NOMO-1 treated with DMSO at 0.1 percent for 48 hours (cell line): ENCODE measurements at regions not wholly inside any gene's neighbourhood (a gene's known extent, or its start where the extent isn't known, plus 50 kb on each side); places are given as distances from the start of the nearest gene placed in this dataset.
"Not testable (repeated sequence)": the region's sequence is repeated elsewhere in the genome, so short reads cannot be mapped to it uniquely, and the experiment has no call there.

Experiments
- DNase-seq: peaks from one replicate; lab custom pipeline; 2025; ENCODE audit not compliant: unreplicated experiment; lab: John Stamatoyannopoulos, UW

GRCh38 chr12:67893022-67893580 is 96.1 kb upstream of the IFNG-AS1 start:
- no peak for DNase-seq

- not testable (repeated sequence) for DNase-seq
Measured at GRCh38 chr12:67900418-67900817, 88.8 kb upstream of the IFNG-AS1 start.

- no peak for DNase-seq
Measured at GRCh38 chr12:67909091-67909531, 80.1 kb upstream of the IFNG-AS1 start.

GRCh38 chr12:67909681-67910080 is 79.6 kb upstream of the IFNG-AS1 start:
- DNase-seq, result no peak

- DNase-seq, result no peak
Measured at GRCh38 chr12:67910360-67911274, 78.6 kb upstream of the IFNG-AS1 start.

GRCh38 chr12:67911275-67911600 is 78.0 kb upstream of the IFNG-AS1 start:
- DNase-seq, result no peak

- no peak for DNase-seq
Measured at GRCh38 chr12:67911789-67912188, 77.5 kb upstream of the IFNG-AS1 start.

- no peak for DNase-seq
Measured at GRCh38 chr12:67915335-67915851, 73.9 kb upstream of the IFNG-AS1 start.

GRCh38 chr12:67916266-67916970 is 72.8 kb upstream of the IFNG-AS1 start:
- no peak for DNase-seq

GRCh38 chr12:67917811-67918210 is 71.4 kb upstream of the IFNG-AS1 start:
- DNase-seq, result no peak

- no peak for DNase-seq
Measured at GRCh38 chr12:67918441-67918840, 70.8 kb upstream of the IFNG-AS1 start.

- no peak for DNase-seq
Measured at GRCh38 chr12:67919406-67919805, 69.8 kb upstream of the IFNG-AS1 start.

- DNase-seq, result no peak
Measured at GRCh38 chr12:67920413-67920812, 68.8 kb upstream of the IFNG-AS1 start.

- no peak for DNase-seq
Measured at GRCh38 chr12:67921286-67921685, 68.0 kb upstream of the IFNG-AS1 start.

- DNase-seq, result no peak
Measured at GRCh38 chr12:67922245-67922644, 67.0 kb upstream of the IFNG-AS1 start.

GRCh38 chr12:67925077-67925476 is 64.2 kb upstream of the IFNG-AS1 start:
- DNase-seq, result no peak

GRCh38 chr12:67925552-67925951 is 63.7 kb upstream of the IFNG-AS1 start:
- no peak for DNase-seq

GRCh38 chr12:67926063-67926462 is 63.2 kb upstream of the IFNG-AS1 start:
- DNase-seq, result no peak

- DNase-seq, result no peak
Measured at GRCh38 chr12:67927324-67927723, 61.9 kb upstream of the IFNG-AS1 start.

GRCh38 chr12:67927815-67928214 is 61.4 kb upstream of the IFNG-AS1 start:
- no peak for DNase-seq

- no peak for DNase-seq
Measured at GRCh38 chr12:67928621-67929383, 60.4 kb upstream of the IFNG-AS1 start.
